Stimulated activated CD4-positive, alpha-beta T cell treated with anti-CD3 and anti-CD28 coated beads, Interleukin-1b, Interleukin-23, amount 100 ng/mL, for 1 hour (primary cell): ENCODE measurements at regions not wholly inside any gene's neighbourhood (a gene's known extent, or its start where the extent isn't known, plus 50 kb on each side); places are given as distances from the start of the nearest gene placed in this dataset.
"Not testable (repeated sequence)": the region's sequence is repeated elsewhere in the genome, so short reads cannot be mapped to it uniquely, and the experiment has no call there.

Experiments used
- DNase-seq, 2 donors: peaks; one replicate each; pipeline ENCODE4 v3.0.0-alpha.2; 2020; ENCODE audit warnings: low read depth in 2 of 2

GRCh38 chr10:91088300-91089140 lies 131.9 kb upstream of the PCGF5 start:
- no peak for DNase-seq

GRCh38 chr10:91090761-91091529 lies 129.5 kb upstream of the PCGF5 start:
- no peak for DNase-seq

- DNase-seq: no peak
These were observed 128.7 kb upstream of the PCGF5 start for GRCh38 chr10:91091780-91092179.

- no peak for DNase-seq
These were observed 124.2 kb upstream of the PCGF5 start for GRCh38 chr10:91096274-91096673.

DNA sequence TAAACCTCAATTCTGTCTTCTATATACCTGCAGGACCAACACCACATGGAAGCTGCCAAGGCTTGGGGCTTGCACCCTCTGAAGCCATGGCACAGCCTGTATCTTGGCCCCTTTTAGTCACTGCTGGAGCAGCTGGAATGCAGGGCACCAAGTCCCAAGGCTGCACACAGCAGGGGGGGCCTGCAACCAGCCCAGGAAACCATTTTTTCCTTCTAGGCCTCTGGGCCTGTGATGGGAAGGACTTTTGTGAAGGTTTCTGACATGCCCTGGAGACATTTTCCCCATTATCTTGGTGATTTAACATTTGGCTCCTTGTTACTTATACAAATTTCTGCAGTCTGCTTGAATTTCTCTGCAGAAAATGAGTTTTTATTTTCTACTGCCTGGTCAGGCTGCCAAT lies 123.2 kb upstream of the PCGF5 start:
- no peak for DNase-seq

DNA sequence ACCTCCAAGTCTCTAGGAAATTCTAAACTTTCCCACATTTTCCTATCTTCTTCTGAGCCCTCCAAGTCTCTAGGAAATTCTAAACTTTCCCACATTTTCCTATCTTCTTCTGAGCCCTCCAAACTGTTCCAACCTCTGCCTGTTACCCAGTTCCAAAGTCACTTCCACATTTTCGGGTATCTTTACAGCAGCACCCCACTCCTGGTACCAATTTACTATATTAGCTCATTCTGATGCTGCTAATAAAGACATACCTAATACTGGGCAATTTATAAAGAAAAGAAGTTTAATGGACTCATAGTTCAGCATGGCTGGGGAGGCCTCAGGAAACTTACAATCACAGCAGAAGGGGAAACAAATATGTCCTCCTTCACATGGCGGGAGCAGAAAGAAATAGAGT lies 122.4 kb upstream of the PCGF5 start:
- DNase-seq: not testable (repeated sequence)

DNA sequence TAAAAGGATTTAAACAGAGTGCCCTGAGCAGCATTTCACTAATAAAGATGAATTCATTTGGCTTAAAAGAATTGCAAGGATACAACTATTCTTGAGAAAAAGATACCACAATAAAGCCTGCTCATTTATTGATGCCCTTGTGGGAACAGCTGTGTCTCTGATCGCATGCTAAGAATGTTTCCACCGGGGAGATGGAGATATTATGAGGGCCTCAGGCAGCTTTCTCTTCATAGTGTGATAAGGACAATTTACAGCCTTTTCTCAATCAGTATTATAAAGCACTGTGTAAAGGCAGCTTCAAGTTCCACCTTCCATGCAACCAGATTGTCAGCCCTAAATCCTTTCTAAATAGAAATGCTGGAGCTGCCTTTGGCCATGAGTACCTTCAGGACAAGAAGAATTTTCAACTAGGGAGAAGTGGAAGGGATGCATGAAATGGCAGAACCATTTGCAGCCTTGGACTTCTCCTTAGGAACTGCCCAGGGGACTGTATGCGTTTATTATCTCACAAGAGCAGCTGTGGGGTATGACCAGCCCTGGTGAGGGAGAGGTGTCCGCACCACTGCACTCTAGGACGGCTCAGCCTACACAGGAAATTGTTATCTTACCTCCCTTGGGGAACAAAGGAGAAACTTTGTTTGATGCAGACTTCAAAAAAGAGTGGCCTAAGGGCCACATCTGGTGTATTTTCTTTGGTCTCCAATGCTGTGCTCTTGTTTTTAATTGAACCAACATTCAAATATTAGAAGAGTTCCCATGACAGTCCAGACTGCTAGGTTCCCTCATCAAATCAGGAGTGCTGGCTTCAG lies 116.9 kb upstream of the PCGF5 start:
- no peak for DNase-seq

GRCh38 chr10:91104193-91105041 lies 116.0 kb upstream of the PCGF5 start:
- DNase-seq: no peak

- no peak for DNase-seq
These were observed 115.2 kb upstream of the PCGF5 start for GRCh38 chr10:91105269-91105668.

- no peak for DNase-seq
These were observed 111.6 kb upstream of the PCGF5 start for GRCh38 chr10:91108820-91109219.

GRCh38 chr10:91111060-91111459 lies 109.4 kb upstream of the PCGF5 start:
- no peak for DNase-seq

DNA sequence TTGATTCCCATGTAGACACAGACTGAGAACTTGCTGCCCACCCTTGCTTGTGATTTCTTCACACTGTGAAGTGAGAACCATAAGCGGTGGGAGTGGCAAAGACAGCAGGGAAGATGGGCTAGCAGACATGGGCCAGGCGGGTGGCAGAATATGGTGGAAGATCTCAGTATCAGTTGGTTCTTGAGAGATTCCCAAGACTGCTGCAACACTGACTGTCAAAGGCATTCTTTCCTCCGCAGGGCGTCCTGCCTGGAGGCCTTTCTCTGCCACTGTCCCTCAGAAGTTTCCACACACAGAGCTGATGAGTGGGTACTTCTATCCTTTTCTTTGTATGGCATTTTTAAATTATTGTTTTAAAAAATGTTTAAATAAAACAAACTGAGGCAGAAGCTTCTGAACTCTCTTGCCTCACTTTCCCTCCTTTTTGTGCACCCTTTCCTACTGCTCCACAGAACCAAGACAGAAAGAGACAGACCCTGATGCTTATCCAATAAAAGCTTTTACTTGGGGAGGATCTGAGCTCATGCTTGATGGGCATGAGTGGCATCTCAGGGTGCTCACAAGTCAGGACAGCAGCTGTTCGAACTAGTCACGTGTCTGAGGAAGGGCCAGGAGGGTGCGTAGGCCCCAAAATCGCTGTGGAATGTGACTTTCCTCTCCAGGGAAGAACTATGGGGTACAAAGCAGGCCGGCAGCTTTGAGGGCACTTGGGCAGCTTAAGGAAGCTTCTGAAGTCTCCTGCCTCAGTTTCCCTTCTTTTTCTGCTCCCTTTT lies 104.7 kb upstream of the PCGF5 start:
- DNase-seq: no peak

- no peak for DNase-seq
These were observed 103.0 kb upstream of the PCGF5 start for GRCh38 chr10:91117505-91117904.

GRCh38 chr10:91120348-91120747 lies 100.1 kb upstream of the PCGF5 start:
- DNase-seq: no peak

GRCh38 chr10:91123261-91123660 lies 97.2 kb upstream of the PCGF5 start:
- DNase-seq: no peak

- no peak for DNase-seq
These were observed 96.4 kb upstream of the PCGF5 start for GRCh38 chr10:91124016-91124415.

GRCh38 chr10:91126471-91126870 lies 94.0 kb upstream of the PCGF5 start:
- DNase-seq: no peak

DNA sequence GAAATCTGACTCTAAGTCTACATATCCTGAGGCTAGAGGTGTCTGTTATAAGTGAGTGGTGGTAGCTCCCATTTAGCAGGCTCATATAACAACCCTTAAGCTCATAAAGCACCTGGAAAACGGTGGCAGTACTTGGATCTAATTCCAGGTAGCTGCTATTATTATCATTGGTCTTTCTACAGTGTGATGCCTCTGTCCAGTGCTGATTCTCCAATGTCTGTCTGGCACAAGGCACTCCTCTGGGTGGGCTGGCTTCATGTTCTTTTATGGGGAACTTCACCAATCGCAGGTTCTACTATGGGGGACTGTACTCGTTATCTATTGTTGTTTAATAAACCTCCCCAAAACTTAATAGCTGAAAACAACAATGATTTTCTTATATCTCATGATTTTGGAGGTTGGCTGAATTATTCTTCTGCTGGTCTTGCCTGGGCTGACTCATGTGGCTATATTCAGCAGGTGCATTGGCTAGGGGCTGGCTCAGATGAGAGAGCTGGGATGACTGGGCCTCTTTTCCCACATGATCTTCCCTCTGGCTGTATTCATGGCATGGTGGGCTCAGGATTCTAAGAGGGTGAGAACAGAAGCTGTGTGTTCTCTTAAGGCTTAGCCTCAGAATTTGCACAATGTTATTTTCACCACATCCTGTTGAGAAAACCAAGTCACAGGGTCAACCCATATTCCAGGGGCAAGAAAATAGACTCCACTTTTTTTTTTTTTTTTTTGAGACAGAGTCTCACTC lies 93.0 kb upstream of the PCGF5 start:
- DNase-seq: no peak

DNA sequence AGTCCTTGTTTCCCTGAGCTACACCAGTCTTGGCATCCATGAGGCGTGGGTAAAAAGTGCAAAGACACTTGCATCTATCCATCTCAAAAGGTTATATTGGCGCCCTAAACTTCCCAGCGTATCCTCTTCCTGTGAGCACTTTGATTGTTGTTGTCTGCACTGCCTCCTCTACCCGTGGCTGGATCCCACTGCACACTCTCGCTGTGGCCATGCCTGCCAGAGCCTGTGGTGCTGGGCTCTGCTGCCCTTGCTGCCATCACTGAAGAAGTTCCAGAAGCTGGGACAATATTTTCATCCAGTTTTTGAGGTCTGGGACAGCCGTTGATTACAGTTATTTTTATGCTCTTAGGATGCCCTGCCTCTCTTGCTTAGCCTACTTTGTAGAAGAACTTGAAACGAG lies 85.3 kb upstream of the PCGF5 start:
- no peak for DNase-seq
